Activated CD4-positive, alpha-beta T cell treated with anti-CD3 and anti-CD28 coated beads, Interleukin-2, amount 50 U/mL, for 16 hours (primary cell): ENCODE measurements at regions not wholly inside any gene's neighbourhood (a gene's known extent, or its start where the extent isn't known, plus 50 kb on each side); places are given as distances from the start of the nearest gene placed in this dataset.

Experiments
- DNase-seq: peaks from one replicate; pipeline ENCODE4 v3.0.0-alpha.2; 2020

- DNase-seq, result no peak
These were observed 2071.2 kb upstream of the CDH6 start for GRCh38 chr5:29122306-29122705.

GRCh38 chr5:29114331-29114768, 2076.0 kb upstream of the CDH9 start:
- DNase-seq, result no peak

- no peak for DNase-seq
These were observed 2075.1 kb upstream of the CDH9 start for GRCh38 chr5:29113516-29113915.

GRCh38 chr5:29099585-29099984, 2061.2 kb upstream of the CDH9 start:
- DNase-seq, result no peak

GRCh38 chr5:29089591-29090130, 2051.3 kb upstream of the CDH9 start:
- DNase-seq, result no peak

GRCh38 chr5:29085142-29085541, 2046.8 kb upstream of the CDH9 start:
- DNase-seq, result no peak

- no peak for DNase-seq
These were observed 2041.4 kb upstream of the CDH9 start for GRCh38 chr5:29079771-29080170.

- no peak for DNase-seq
These were observed 2039.1 kb upstream of the CDH9 start for GRCh38 chr5:29077451-29077850.

GRCh38 chr5:29069104-29069402, 2030.7 kb upstream of the CDH9 start:
- DNase-seq, result no peak

- no peak for DNase-seq
These were observed 2023.0 kb upstream of the CDH9 start for GRCh38 chr5:29061381-29061780.

- DNase-seq, result no peak
These were observed 2016.3 kb upstream of the CDH9 start for GRCh38 chr5:29054694-29055093.

GRCh38 chr5:29054282-29054681, 2015.9 kb upstream of the CDH9 start:
- no peak for DNase-seq

GRCh38 chr5:29051509-29051908, 2013.1 kb upstream of the CDH9 start:
- no peak for DNase-seq

GRCh38 chr5:29042152-29042551, 2003.8 kb upstream of the CDH9 start:
- DNase-seq, result no peak

- no peak for DNase-seq
These were observed 2002.0 kb upstream of the CDH9 start for GRCh38 chr5:29040404-29040803.

- DNase-seq, result no peak
These were observed 2001.6 kb upstream of the CDH9 start for GRCh38 chr5:29039994-29040393.

GRCh38 chr5:29037716-29038115, 1999.3 kb upstream of the CDH9 start:
- no peak for DNase-seq

- DNase-seq, result no peak
These were observed 1985.7 kb upstream of the CDH9 start for GRCh38 chr5:29024052-29024451.

GRCh38 chr5:29023541-29023940, 1985.2 kb upstream of the CDH9 start:
- DNase-seq, result no peak

GRCh38 chr5:29017501-29017900, 1979.1 kb upstream of the CDH9 start:
- DNase-seq, result no peak

GRCh38 chr5:29016067-29016466, 1977.7 kb upstream of the CDH9 start:
- DNase-seq, result no peak

- no peak for DNase-seq
These were observed 1977.1 kb upstream of the CDH9 start for GRCh38 chr5:29015523-29015922.

- DNase-seq, result no peak
These were observed 1967.0 kb upstream of the CDH9 start for GRCh38 chr5:29005386-29005785.

- DNase-seq, result no peak
These were observed 1964.1 kb upstream of the CDH9 start for GRCh38 chr5:29002481-29002880.

GRCh38 chr5:29001666-29002065, 1963.3 kb upstream of the CDH9 start:
- no peak for DNase-seq

- no peak for DNase-seq
These were observed 1946.3 kb upstream of the CDH9 start for GRCh38 chr5:28984639-28985038.
